Left hindlimb (tissue), 1 donor: ENCODE measurements at regions not wholly inside any gene's neighbourhood (a gene's known extent, or its start where the extent isn't known, plus 50 kb on each side); places are given as distances from the start of the nearest gene placed in this dataset.

ENCODE experiments used
- DNase-seq: peaks from one replicate; pipeline ENCODE4 v3.0.0-alpha.2; 2018

GRCh38 chr9:16025627-16026026 is 472.8 kb downstream of the CCDC171 start:
- no peak for DNase-seq

GRCh38 chr9:16026886-16027285 is 474.0 kb downstream of the CCDC171 start:
- no peak for DNase-seq

- no peak for DNase-seq
Measured at GRCh38 chr9:16028548-16028947, 475.7 kb downstream of the CCDC171 start.

GRCh38 chr9:16029046-16029615 is 476.3 kb downstream of the CCDC171 start:
- no peak for DNase-seq

GRCh38 chr9:16029796-16030363 is 477.0 kb downstream of the CCDC171 start:
- no peak for DNase-seq

GRCh38 chr9:16030528-16031185 is 477.8 kb downstream of the CCDC171 start:
- DNase-seq, result no peak

GRCh38 chr9:16031486-16031885 is 478.6 kb downstream of the CCDC171 start:
- DNase-seq, result no peak

GRCh38 chr9:16031971-16032370 is 479.1 kb downstream of the CCDC171 start:
- no peak for DNase-seq

GRCh38 chr9:16032799-16033198 is 480.0 kb downstream of the CCDC171 start:
- no peak for DNase-seq

GRCh38 chr9:16033253-16033652 is 480.4 kb downstream of the CCDC171 start:
- DNase-seq, result no peak

- DNase-seq, result no peak
Measured at GRCh38 chr9:16033921-16034691, 481.3 kb downstream of the CCDC171 start.

- DNase-seq, result no peak
Measured at GRCh38 chr9:16039218-16039987, 486.6 kb downstream of the CCDC171 start.

- no peak for DNase-seq
Measured at GRCh38 chr9:16039988-16040761, 487.3 kb downstream of the CCDC171 start.

- DNase-seq, result no peak
Measured at GRCh38 chr9:16043756-16044578, 491.1 kb downstream of the CCDC171 start.

GRCh38 chr9:16044579-16044881 is 491.7 kb downstream of the CCDC171 start:
- peak; percentile 53 for DNase-seq

- DNase-seq, result no peak
Measured at GRCh38 chr9:16045651-16046280, 492.9 kb downstream of the CCDC171 start.

- no peak for DNase-seq
Measured at GRCh38 chr9:16046713-16047112, 493.9 kb downstream of the CCDC171 start.

GRCh38 chr9:16048129-16048528 is 495.3 kb downstream of the CCDC171 start:
- no peak for DNase-seq

- no peak for DNase-seq
Measured at GRCh38 chr9:16052146-16052545, 499.3 kb downstream of the CCDC171 start.

- DNase-seq, result no peak
Measured at GRCh38 chr9:16052757-16053530, 500.1 kb downstream of the CCDC171 start.
